ENCODE measurements at regions not wholly inside any gene's neighbourhood (a gene's known extent, or its start where the extent isn't known, plus 50 kb on each side); places are given as distances from the start of the nearest gene placed in this dataset.
A peak's percentile ranks its signal among the peaks of the same experiment; 100 is the strongest.

DNA sequence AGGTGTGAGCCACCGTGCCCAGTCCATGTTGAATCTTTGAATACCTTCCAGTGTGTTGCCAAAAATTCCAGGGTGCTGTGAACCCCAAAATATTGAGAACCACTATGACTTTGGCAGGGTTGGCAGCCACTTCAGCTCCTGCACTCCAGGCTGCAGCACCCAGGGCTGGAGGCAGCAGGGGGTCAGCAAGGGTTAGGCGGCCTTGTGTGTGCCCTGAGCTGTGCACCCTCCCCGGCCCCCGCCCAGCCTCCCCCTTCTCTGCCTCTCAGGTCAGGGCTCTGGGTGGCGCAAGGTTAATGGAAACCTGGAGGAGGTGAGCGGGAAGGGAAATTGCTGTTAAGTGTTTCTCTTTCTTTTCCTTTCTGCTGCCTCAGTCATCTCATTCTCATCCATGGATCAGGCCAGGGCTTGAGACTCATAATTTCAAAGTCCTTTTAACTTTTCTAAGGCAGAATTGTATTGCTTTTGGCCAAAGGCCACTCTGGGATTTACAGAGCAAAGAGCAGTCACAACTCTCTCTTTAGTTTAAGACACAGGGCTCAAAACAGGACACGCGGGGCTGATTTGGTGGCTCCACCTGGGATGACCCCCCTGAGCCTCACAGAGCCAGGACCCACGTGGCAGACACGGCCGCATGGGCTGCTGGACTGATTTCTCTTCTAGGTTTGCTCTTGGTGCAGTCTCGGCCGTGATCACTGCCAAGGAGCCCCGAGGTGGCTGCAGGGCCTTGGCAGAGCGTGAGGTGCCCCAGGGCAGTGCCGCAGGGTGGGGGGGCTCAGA, 212.3 kb downstream of the PTPRU start:
- in situ Hi-C loops (cut with HindIII; ENCODE audit: extremely low pct_ligation_motif_present, low pct_unique_long_range_greater_than_20kb) = no loop called here
- peaks cover 41% of the 10 kb centered on the region for H3K4me1 ChIP-seq (ENCODE audit: insufficient read depth, low read length)
- ATAC-seq = peak; percentile 60
- no peaks in the 10 kb centered on the region for H4K20me1 ChIP-seq (ENCODE audit: insufficient read depth, low read length)
- DNase-seq (ENCODE audit: low spot score) = no peak
- no peak overlapping the region for H3K9ac ChIP-seq (ENCODE audit: insufficient read depth, low read depth, low read length)
- peak; percentile 34 for FAIRE-seq
- no peaks in the 10 kb centered on the region for H3K9me3 ChIP-seq (ENCODE audit: low read length)
- POLR2A ChIA-PET = no interaction called here
- 11% methylated on average over 8 of the region's 16 CpGs for WGBS (ENCODE audit: low lambda C conversion rate)
- H3K27me3 ChIP-seq (ENCODE audit: control insufficient read depth in 1 of 2, insufficient read depth in 2 of 2, low read length in 2 of 2) = peaks cover 0 to 4% of the 10 kb centered on the region in 2 experiments; a peak in 1 of 5 replicates
- H3K79me2 ChIP-seq (ENCODE audit: insufficient read depth, low read length) = no peaks in the 10 kb centered on the region
- no peak overlapping the region for H3K4me3 ChIP-seq (replicated peaks in 1 of 3; ENCODE audit: insufficient read depth in 1 of 3, low read depth in 2 of 3, low read length in 3 of 3)
- H3K27ac ChIP-seq (ENCODE audit: extremely low read length, insufficient read depth, low read length) = peak overlapping the region; percentile 49
- CTCF ChIA-PET (ENCODE audit: low intra/inter-chr PET ratio, low total read pairs) = no interaction called here
- BruUV-seq (replicated peaks) = no TSS peak
- H3K36me3 ChIP-seq (replicated peaks in 1 of 2; ENCODE audit: control insufficient read depth in 1 of 2, insufficient read depth in 2 of 2, low read length in 2 of 2) = no peaks in the 10 kb centered on the region
- intact Hi-C loops (cut with micrococcal nuclease; ENCODE audit: unreplicated experiment) = no loop called here
- no peak overlapping the region for H2AFZ ChIP-seq (ENCODE audit: low read length)
- peak overlapping the region; percentile 29 for H3K4me2 ChIP-seq (ENCODE audit: low read depth, low read length)
- 0 out of 2 replicates have a peak, but pooled peaks have one; percentile 5 for TF ChIP-seq HNF4G (IDR thresholded peaks at IDR 0.05; ENCODE audit: borderline replicate concordance, low read depth, low read length)
- no peak for TF ChIP-seq HNF4G (CRISPR knock-in tag; IDR thresholded peaks at IDR 0.05; ENCODE audit: borderline replicate concordance, low read depth)
- 0 out of 4 replicates have a peak, but pooled peaks of 1 of the 2 experiments have one; percentile 7 for TF ChIP-seq EP300 (IDR thresholded peaks at IDR 0.05; ENCODE audit: low read depth in 2 of 2, low read length in 2 of 2)
- no peak for TF ChIP-seq EP300 (CRISPR knock-in tag; IDR thresholded peaks at IDR 0.05; ENCODE audit: borderline replicate concordance)
- TF ChIP-seq, protein P1, sequence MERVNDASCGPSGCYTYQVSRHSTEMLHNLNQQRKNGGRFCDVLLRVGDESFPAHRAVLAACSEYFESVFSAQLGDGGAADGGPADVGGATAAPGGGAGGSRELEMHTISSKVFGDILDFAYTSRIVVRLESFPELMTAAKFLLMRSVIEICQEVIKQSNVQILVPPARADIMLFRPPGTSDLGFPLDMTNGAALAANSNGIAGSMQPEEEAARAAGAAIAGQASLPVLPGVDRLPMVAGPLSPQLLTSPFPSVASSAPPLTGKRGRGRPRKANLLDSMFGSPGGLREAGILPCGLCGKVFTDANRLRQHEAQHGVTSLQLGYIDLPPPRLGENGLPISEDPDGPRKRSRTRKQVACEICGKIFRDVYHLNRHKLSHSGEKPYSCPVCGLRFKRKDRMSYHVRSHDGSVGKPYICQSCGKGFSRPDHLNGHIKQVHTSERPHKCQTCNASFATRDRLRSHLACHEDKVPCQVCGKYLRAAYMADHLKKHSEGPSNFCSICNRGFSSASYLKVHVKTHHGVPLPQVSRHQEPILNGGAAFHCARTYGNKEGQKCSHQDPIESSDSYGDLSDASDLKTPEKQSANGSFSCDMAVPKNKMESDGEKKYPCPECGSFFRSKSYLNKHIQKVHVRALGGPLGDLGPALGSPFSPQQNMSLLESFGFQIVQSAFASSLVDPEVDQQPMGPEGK (CRISPR knock-in tag; IDR thresholded peaks at IDR 0.05) = peak; percentile 27; the same call in 1 of the 2 replicates
- TF ChIP-seq HNF4A (CRISPR knock-in tag; IDR thresholded peaks at IDR 0.05) = peak; percentile 46; the same call in 1 of the 2 replicates
- TF ChIP-seq FOXP1 (IDR thresholded peaks at IDR 0.05) = no peak
- TF ChIP-seq FOXP1 (CRISPR knock-in tag; IDR thresholded peaks at IDR 0.05) = no peak
- 0 out of 2 replicates have a peak, but pooled peaks have one; percentile 37 for TF ChIP-seq ZNF772 (CRISPR knock-in tag; IDR thresholded peaks at IDR 0.05)
- no peak for TF ChIP-seq ZNF496 (CRISPR knock-in tag; IDR thresholded peaks at IDR 0.05; ENCODE audit: insufficient replicate concordance)
- 0 out of 2 replicates have a peak, but pooled peaks have one; percentile 18 for TF ChIP-seq MTA1 (CRISPR knock-in tag; IDR thresholded peaks at IDR 0.05; ENCODE audit: borderline replicate concordance)
- TF ChIP-seq, protein P2, sequence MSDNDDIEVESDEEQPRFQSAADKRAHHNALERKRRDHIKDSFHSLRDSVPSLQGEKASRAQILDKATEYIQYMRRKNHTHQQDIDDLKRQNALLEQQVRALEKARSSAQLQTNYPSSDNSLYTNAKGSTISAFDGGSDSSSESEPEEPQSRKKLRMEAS (IDR thresholded peaks at IDR 0.05) = peak; percentile 64
- no peak for TF ChIP-seq RBFOX2 (IDR thresholded peaks at IDR 0.05; ENCODE audit: low read depth, low read length)
- TF ChIP-seq SALL1 (CRISPR knock-in tag; IDR thresholded peaks at IDR 0.05) = peak; percentile 46; the same call in 1 of the 2 replicates
- TF ChIP-seq RXRA (CRISPR knock-in tag; IDR thresholded peaks at IDR 0.05) = 0 out of 2 replicates have a peak, but pooled peaks have one; percentile 16
- TF ChIP-seq MED1 (CRISPR knock-in tag; IDR thresholded peaks at IDR 0.05) = 0 out of 2 replicates have a peak, but pooled peaks have one; percentile 13
- TF ChIP-seq, protein P3, sequence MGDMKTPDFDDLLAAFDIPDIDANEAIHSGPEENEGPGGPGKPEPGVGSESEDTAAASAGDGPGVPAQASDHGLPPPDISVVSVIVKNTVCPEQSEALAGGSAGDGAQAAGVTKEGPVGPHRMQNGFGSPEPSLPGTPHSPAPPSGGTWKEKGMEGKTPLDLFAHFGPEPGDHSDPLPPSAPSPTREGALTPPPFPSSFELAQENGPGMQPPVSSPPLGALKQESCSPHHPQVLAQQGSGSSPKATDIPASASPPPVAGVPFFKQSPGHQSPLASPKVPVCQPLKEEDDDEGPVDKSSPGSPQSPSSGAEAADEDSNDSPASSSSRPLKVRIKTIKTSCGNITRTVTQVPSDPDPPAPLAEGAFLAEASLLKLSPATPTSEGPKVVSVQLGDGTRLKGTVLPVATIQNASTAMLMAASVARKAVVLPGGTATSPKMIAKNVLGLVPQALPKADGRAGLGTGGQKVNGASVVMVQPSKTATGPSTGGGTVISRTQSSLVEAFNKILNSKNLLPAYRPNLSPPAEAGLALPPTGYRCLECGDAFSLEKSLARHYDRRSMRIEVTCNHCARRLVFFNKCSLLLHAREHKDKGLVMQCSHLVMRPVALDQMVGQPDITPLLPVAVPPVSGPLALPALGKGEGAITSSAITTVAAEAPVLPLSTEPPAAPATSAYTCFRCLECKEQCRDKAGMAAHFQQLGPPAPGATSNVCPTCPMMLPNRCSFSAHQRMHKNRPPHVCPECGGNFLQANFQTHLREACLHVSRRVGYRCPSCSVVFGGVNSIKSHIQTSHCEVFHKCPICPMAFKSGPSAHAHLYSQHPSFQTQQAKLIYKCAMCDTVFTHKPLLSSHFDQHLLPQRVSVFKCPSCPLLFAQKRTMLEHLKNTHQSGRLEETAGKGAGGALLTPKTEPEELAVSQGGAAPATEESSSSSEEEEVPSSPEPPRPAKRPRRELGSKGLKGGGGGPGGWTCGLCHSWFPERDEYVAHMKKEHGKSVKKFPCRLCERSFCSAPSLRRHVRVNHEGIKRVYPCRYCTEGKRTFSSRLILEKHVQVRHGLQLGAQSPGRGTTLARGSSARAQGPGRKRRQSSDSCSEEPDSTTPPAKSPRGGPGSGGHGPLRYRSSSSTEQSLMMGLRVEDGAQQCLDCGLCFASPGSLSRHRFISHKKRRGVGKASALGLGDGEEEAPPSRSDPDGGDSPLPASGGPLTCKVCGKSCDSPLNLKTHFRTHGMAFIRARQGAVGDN (CRISPR knock-in tag; IDR thresholded peaks at IDR 0.05) = peak; percentile 72
- TF ChIP-seq ZBTB7A (CRISPR knock-in tag; IDR thresholded peaks at IDR 0.05) = 0 out of 2 replicates have a peak, but pooled peaks have one; percentile 50
